Fibroblast of lung (primary cell): ENCODE measurements at regions not wholly inside any gene's neighbourhood (a gene's known extent, or its start where the extent isn't known, plus 50 kb on each side); places are given as distances from the start of the nearest gene placed in this dataset.
"Not testable (repeated sequence)": the region's sequence is repeated elsewhere in the genome, so short reads cannot be mapped to it uniquely, and the experiment has no call there.

Source experiments
- DNase-seq, 2 donors: peaks; one replicate each; pipeline versions ENCODE4 v3.0.0 to v3.0.0-alpha.2; 2010; ENCODE audit warnings: low read depth in 2 of 2
- H2AFZ ChIP-seq: 2 replicates; pipeline ENCODE4 v1.5.1; 2012; ENCODE audit warnings: low read length, control low read depth, inconsistent platforms
- H3K27ac ChIP-seq: 2 replicates; pipeline ENCODE4 v1.5.1; 2011; ENCODE audit warnings: low read length, control low read depth; ENCODE audit not compliant: insufficient read depth
- H3K27me3 ChIP-seq: 2 replicates; pipeline ENCODE4 v1.5.1; 2011; ENCODE audit warnings: mild to moderate bottlenecking, low read length; ENCODE audit not compliant: control insufficient read depth, insufficient read depth
- H3K36me3 ChIP-seq: 2 replicates; pipeline ENCODE4 v1.5.1; 2011; ENCODE audit warnings: low read length; ENCODE audit not compliant: control insufficient read depth, insufficient read depth
- H3K4me1 ChIP-seq: 2 replicates; pipeline ENCODE4 v1.5.1; 2011; ENCODE audit warnings: low read length; ENCODE audit not compliant: control insufficient read depth, insufficient read depth; ENCODE audit errors: extremely low read depth
- H3K4me2 ChIP-seq: 2 replicates; pipeline ENCODE4 v1.5.1; 2011; ENCODE audit warnings: low read length, control low read depth; ENCODE audit not compliant: insufficient read depth; ENCODE audit errors: extremely low read depth
- H3K4me3 ChIP-seq, 4 experiments: fragments of 200-600 bp in 1 of 4; sonication (generic) in 1 of 4; replicated peaks in 1 of 4; 2 replicates each; pipeline ENCODE4 v1.5.1; 2011 to 2016; ENCODE audit warnings: low read length in 4 of 4, low read depth in 3 of 4, mild to moderate bottlenecking in 3 of 4, control low read depth in 2 of 4, inconsistent platforms in 1 of 4, mixed read lengths in 1 of 4; ENCODE audit not compliant: insufficient read depth in 1 of 4; ENCODE audit errors: control extremely low read depth in 1 of 4
- H3K79me2 ChIP-seq: 2 replicates; pipeline ENCODE4 v1.5.1; 2012; ENCODE audit warnings: mild to moderate bottlenecking, low read length, inconsistent platforms; ENCODE audit not compliant: control insufficient read depth, insufficient read depth
- H3K9ac ChIP-seq: 2 replicates; pipeline ENCODE4 v1.5.1; 2011; ENCODE audit warnings: mild to moderate bottlenecking, low read length, control low read depth; ENCODE audit not compliant: insufficient read depth
- H3K9me3 ChIP-seq: 2 replicates; pipeline ENCODE4 v1.5.1; 2012; ENCODE audit warnings: low read depth, low read length; ENCODE audit not compliant: control insufficient read depth, insufficient read depth
- H4K20me1 ChIP-seq: 2 replicates; pipeline ENCODE4 v1.5.1; 2011; ENCODE audit warnings: low read length; ENCODE audit not compliant: control insufficient read depth, insufficient read depth; ENCODE audit errors: extremely low read depth
- CTCF ChIP-seq, 2 donors: IDR thresholded peaks in 1 of 2; conservative IDR thresholded peaks in 1 of 2; 1 replicate in 1 of 2; 2 replicates in 1 of 2; pipeline ENCODE4 v1.5.1; 2011 to 2012; ENCODE audit warnings: low read length in 2 of 2, control low read depth in 1 of 2, inconsistent platforms in 1 of 2, low read depth in 1 of 2, mild to moderate bottlenecking in 1 of 2
- EZH2 ChIP-seq: IDR thresholded peaks from 2 replicates; pipeline ENCODE4 v1.5.1; 2012; ENCODE audit warnings: low read length, control low read depth, mild to moderate bottlenecking; ENCODE audit errors: missing control alignments

GRCh38 chr3:66839508-66839907 lies 158.6 kb upstream of the KBTBD8 start:
- Histone ChIP-seq H3K4me1 (no peaks in the 10 kb centered on the region), H3K9ac (no peak overlapping the region), H3K79me2 (no peaks in the 10 kb centered on the region), H3K4me3 (no peak overlapping the region), H3K27me3 (no peaks in the 10 kb centered on the region), H4K20me1 (no peaks in the 10 kb centered on the region), H3K27ac (no peak overlapping the region), H3K4me2 (no peak overlapping the region), H3K9me3 (no peaks in the 10 kb centered on the region), H3K36me3 (no peaks in the 10 kb centered on the region), H2AFZ (no peak overlapping the region)
- TF ChIP-seq CTCF (conservative IDR thresholded peaks at IDR 0.05 in 1 of 2, IDR thresholded peaks at IDR 0.05 in 1 of 2; ENCODE audit: low read depth in 1 of 2, low read length in 2 of 2) (no peak), EZH2 (no peak)
- DNase-seq: no peak

DNA sequence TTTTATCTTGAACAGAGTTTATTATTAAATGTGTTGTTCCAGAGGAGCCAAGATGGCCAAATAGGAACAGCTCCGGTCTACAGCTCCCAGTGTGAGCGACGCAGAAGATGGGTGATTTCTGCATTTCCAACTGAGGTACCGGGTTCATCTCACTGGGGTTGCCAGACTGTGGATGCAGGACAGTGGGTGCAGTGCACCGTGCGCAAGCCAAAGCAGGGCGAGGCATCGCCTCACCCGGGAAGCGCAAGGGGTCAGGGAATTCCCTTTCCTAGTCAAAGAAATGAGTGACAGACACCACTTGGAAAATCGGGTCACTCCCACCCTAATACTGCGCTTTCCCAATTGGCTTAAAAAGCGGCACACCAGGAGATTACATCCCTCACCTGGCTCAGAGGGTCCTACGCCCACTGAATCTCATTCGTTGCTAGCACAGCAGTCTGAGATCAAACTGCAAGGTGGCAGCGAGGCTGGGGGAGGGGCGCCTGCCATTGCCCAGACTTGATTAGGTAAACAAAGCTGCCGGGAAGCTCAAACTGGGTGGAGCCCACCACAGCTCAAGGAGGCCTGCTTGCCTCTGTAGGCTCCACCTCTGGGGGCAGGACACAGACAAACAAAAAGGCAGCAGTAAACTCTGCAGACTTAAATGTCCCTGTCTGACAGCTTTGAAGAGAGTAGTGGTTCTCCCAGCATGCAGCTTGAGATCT lies 155.2 kb upstream of the KBTBD8 start:
- not testable (repeated sequence) for H3K9me3 ChIP-seq, H3K4me1 ChIP-seq, H3K27ac ChIP-seq, H3K36me3 ChIP-seq, H3K79me2 ChIP-seq, H3K4me3 ChIP-seq, H4K20me1 ChIP-seq, H2AFZ ChIP-seq, DNase-seq, H3K9ac ChIP-seq, H3K27me3 ChIP-seq, H3K4me2 ChIP-seq

- H3K36me3 ChIP-seq: no peaks in the 10 kb centered on the region
- H3K9me3 ChIP-seq: no peaks in the 10 kb centered on the region
- no peak overlapping the region for H3K9ac ChIP-seq
- DNase-seq: peak in 1 of 2 donors; percentile 2
- H3K27ac ChIP-seq: no peak overlapping the region
- H4K20me1 ChIP-seq: no peaks in the 10 kb centered on the region
- no peak overlapping the region for H2AFZ ChIP-seq
- no peak for TF ChIP-seq EZH2
- no peak for TF ChIP-seq CTCF (conservative IDR thresholded peaks at IDR 0.05 in 1 of 2, IDR thresholded peaks at IDR 0.05 in 1 of 2; ENCODE audit: low read depth in 1 of 2, low read length in 2 of 2)
- H3K4me3 ChIP-seq: no peak overlapping the region
- no peak overlapping the region for H3K4me2 ChIP-seq
- H3K79me2 ChIP-seq: no peaks in the 10 kb centered on the region
- H3K27me3 ChIP-seq: peaks cover 5% of the 10 kb centered on the region
- H3K4me1 ChIP-seq: no peaks in the 10 kb centered on the region
Observed at GRCh38 chr3:66851894-66852613, 146.1 kb upstream of the KBTBD8 start.
